Pancreas (tissue), 10 donors: ENCODE measurements at regions not wholly inside any gene's neighbourhood (a gene's known extent, or its start where the extent isn't known, plus 50 kb on each side); places are given as distances from the start of the nearest gene placed in this dataset.

Source experiments
- ATAC-seq, 4 donors: fragments of 200-7000 bp; cut with Tn5 transposase; one replicate each; pipeline versions ENCODE4 v1.8.0 to v1.9.1; 2020; ENCODE audit warnings: mild to moderate bottlenecking in 4 of 4, moderate library complexity in 4 of 4
- DNase-seq, 6 donors: peaks; one replicate each; pipeline ENCODE4 v3.0.0-alpha.2; 2020
- FAIRE-seq: peaks from 2 replicates; lab custom pipeline; 2012; peaks lifted over from hg19 to GRCh38; lab: Jason Lieb, UNC
- H3K27ac ChIP-seq, 4 donors: fragments of 200-600 bp; sonication (generic); 1 replicate in 3 of 4; 2 replicates in 1 of 4; pipeline versions ENCODE4 v1.5.0 to v1.8.0; 2020
- H3K27me3 ChIP-seq, 4 donors: fragments of 200-600 bp; one replicate each; pipeline ENCODE4 v1.8.0; 2021
- H3K36me3 ChIP-seq, 3 donors: fragments of 200-600 bp; sonication (generic) in 1 of 3; one replicate each; pipeline versions ENCODE4 v1.5.0 to v1.8.0; 2020 to 2021
- H3K4me1 ChIP-seq, 3 donors: fragments of 200-600 bp; one replicate each; pipeline ENCODE4 v1.8.0; 2021
- H3K4me3 ChIP-seq, 4 donors: fragments of 200-600 bp; sonication (generic) in 2 of 4; one replicate each; pipeline versions ENCODE4 v1.5.0 to v1.8.0; 2020 to 2021
- H3K9me3 ChIP-seq, 4 donors: fragments of 200-600 bp; one replicate each; pipeline ENCODE4 v1.8.0; 2021
- CTCF ChIP-seq, 4 donors: fragments of 200-600 bp; sonication (generic) in 3 of 4; IDR thresholded peaks; one replicate each; pipeline versions ENCODE4 v1.5.0 to v1.8.0; 2021; ENCODE audit warnings: antibody characterized with exemption in 4 of 4
- WGBS, 2 donors: extraction: QIAGEN DNeasy Blood & Tissue Kit; methylation state at CpG; one replicate each; pipeline ENCODE4 v1.1.7; 2013; 5-methylcytosine and 5-hydroxymethylcytosine counted together
- intact Hi-C, 3 donors: fragments of 100-400 bp; cut with DNase I; formaldehyde crosslinking; loops; one replicate each; pipeline versions ENCODE4 v1.11.1 to v1.14.2; 2022
- donor health status: healthy with polysubstance abuse.
- donor health status: DM: no; HTN: no; CAD: no; lungs with moderate emphysema.
- donor health status: DM: no; HTN: no; CAD: no.
- donor health status: control.
- donor health status: control.
- donor health status: Bipolar disorder and iron deficiency.
- donor health status: DM: yes; HTN: yes; CAD: no.
- donor health status: DM: no; HTN: no; CAD: no.
- donor health status: DM: no; HTN: no; CAD: no.
- donor health status: DM: yes; HTN: yes; CAD: no.

- no peak overlapping the region for H3K4me3 ChIP-seq
- H3K9me3 ChIP-seq: no peaks in the 10 kb centered on the region
- 85% methylated on average over 3 of the region's 3 CpGs for WGBS, 2 donors
- TF ChIP-seq CTCF (IDR thresholded peaks at IDR 0.05): no peak
- no peaks in the 10 kb centered on the region for H3K27me3 ChIP-seq
- no peaks in the 10 kb centered on the region for H3K4me1 ChIP-seq
- DNase-seq (no peak), FAIRE-seq (no peak), ATAC-seq (no peak)
- intact Hi-C loops: no loop called here
- H3K36me3 ChIP-seq: no peaks in the 10 kb centered on the region
- no peak overlapping the region for H3K27ac ChIP-seq
Measured at GRCh38 chr2:160628811-160629210, 135.2 kb upstream of the RBMS1 start.

DNA sequence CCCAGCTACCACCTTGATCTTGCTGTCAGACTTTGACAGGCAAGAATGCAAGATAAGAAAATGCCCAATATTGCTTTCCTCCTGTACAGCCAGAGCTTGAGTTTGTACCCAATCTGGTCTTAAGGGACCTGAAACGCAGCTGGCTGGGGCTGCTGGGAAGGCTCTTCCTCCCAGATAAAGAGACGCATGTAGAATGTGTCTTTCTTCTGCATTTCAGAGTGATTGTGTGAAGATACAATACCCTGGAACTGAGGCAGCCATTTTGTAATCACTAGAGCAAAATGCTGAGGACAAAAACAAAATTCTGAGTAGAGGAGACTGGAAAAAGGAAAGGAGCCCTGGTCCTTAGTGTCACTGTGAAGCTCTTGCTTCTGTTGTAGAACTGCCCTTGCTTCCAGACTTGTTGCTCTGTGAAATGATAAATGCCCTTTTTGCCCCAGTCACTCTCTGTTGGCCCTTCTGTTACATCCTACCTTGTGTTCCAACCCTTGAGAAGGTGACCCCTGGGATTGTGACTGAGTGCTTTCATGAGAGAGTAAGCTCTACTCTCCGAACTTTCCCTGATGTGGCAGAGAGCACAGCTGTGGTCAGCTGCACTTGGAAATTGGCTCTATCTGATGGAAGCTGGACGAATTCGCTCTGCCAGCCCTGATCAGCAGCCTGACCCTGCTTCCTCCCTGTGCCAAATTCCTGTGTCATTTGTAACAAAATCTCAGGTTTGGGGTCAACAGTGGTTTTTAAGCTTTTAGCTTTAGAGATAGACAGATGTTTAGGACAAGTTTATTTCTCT lies 137.4 kb upstream of the RBMS1 start:
- WGBS, 2 donors: 77 to 85% methylated on average over 5 of the region's 5 CpGs
- H3K4me3 ChIP-seq: no peak overlapping the region
- H3K4me1 ChIP-seq: no peaks in the 10 kb centered on the region
- DNase-seq (no peak), FAIRE-seq (no peak), ATAC-seq (no peak)
- intact Hi-C loops: no loop called here
- no peak for TF ChIP-seq CTCF (IDR thresholded peaks at IDR 0.05)
- H3K27ac ChIP-seq: no peak overlapping the region
- no peaks in the 10 kb centered on the region for H3K9me3 ChIP-seq
- no peaks in the 10 kb centered on the region for H3K27me3 ChIP-seq
- H3K36me3 ChIP-seq: no peaks in the 10 kb centered on the region

GRCh38 chr2:160632084-160632975 lies 138.7 kb upstream of the RBMS1 start:
- ATAC-seq (no peak), DNase-seq (no peak), FAIRE-seq (no peak)
- Histone ChIP-seq H3K27me3 (no peaks in the 10 kb centered on the region), H3K36me3 (no peaks in the 10 kb centered on the region), H3K27ac (no peak overlapping the region), H3K4me1 (no peaks in the 10 kb centered on the region), H3K9me3 (no peaks in the 10 kb centered on the region), H3K4me3 (no peak overlapping the region)
- intact Hi-C loops: no loop called here
- WGBS, 2 donors: 57 to 66% methylated on average over 7 of the region's 7 CpGs
- no peak for TF ChIP-seq CTCF (IDR thresholded peaks at IDR 0.05)

- no peak overlapping the region for H3K4me3 ChIP-seq
- no peaks in the 10 kb centered on the region for H3K4me1 ChIP-seq
- ATAC-seq (no peak), DNase-seq (no peak), FAIRE-seq (no peak)
- no peaks in the 10 kb centered on the region for H3K9me3 ChIP-seq
- H3K36me3 ChIP-seq: no peaks in the 10 kb centered on the region
- H3K27me3 ChIP-seq: no peaks in the 10 kb centered on the region
- intact Hi-C loops: no loop called here
- WGBS, 2 donors: 23 to 39% methylated on average over 2 of the region's 2 CpGs
- TF ChIP-seq CTCF (IDR thresholded peaks at IDR 0.05): no peak
- H3K27ac ChIP-seq: no peak overlapping the region
Measured at GRCh38 chr2:160634436-160634835, 140.8 kb upstream of the RBMS1 start.
